Effector CD8-positive, alpha-beta T cell (primary cell): ENCODE measurements at regions not wholly inside any gene's neighbourhood (a gene's known extent, or its start where the extent isn't known, plus 50 kb on each side); places are given as distances from the start of the nearest gene placed in this dataset.

ENCODE experiments used
- DNase-seq: peaks from one replicate; lab custom pipeline; 2025; lab: John Stamatoyannopoulos, UW

DNA sequence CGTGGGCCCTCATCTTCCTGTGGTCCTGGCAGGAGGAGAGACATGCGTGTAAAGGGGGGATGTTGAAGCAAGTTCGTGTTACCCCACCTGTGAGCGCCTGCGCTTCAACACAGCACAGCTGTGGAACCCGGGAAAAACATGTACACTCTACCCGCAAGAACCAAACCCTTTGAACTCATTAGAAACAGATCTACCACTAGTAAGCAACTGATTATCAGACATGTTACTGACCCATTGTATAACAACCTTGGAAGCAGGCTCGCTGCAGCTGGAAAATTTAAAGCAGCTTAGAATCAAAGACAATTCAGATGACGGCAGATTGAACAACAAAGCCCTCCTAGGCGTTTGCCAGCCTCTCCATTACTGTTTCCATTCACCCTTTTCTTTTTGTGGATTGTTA is 771.7 kb upstream of the SALL3 start:
- DNase-seq, result no peak

DNA sequence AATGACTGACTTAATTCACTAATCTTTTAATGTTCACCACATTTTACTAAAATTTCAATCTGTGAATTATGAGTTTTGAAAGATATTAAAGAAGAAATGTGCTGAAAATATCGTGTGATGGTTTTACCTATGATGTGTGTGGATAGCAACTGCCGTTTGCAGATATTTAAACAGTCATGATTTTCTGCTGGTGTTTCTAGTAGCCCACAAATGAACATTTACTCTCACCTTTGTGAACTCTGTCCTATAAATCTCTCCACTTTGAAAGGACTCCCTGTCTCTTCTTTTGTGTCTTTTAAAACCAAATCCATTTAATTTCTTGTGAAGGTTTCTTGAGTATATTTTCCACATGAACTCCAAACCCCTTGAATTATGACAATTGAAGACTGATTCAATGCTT is 771.2 kb upstream of the SALL3 start:
- no peak for DNase-seq

DNA sequence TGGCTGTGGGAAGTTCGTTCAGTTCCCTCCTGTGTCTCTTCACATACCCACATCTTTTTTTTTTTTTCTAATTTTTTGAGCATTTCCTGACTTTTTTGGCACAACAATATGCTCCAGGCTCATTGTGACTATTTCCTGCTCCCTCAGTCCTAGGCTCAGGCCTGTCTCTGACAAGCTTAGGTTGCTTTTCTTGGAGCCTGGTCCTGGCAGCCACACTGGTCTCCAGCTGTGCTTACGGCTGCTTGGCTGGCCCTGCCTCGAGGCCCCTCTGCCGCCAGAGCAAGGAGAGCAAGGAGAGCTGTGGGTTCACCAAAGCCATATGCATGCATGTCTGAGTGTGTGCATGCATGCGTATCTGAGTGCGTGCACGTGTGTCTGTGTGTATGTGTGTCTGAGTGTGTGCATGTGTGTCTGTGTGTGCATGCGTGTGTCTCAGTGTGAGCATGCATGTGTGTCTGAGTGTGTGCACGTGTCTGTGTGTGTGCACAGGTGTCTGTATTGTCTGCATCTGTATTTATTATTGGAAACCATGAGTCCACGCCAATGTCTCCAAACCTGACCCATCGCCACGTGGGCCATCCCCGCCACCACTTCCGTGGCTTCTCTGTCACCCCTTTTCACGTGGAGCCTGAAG is 766.1 kb upstream of the SALL3 start:
- DNase-seq, result no peak

DNA sequence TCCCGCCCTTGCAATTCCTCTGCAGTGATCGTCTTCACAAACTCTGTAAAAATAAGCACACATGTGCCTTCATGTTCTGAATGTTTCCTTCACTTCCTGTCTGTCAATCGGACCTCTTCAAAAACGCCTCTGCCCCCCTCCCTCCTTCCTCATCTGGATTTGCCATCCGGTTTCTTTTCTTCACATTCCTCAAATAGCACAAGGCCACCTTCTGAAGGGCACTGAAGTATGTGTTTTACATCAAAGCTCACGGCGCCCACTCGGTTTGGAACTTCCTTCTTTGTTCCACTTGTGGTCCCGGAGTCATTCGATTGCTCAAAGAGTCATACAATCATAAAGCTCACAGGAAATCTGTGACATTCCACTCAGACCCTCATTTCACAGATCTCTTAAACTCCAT is 758.1 kb upstream of the SALL3 start:
- DNase-seq, result no peak

DNA sequence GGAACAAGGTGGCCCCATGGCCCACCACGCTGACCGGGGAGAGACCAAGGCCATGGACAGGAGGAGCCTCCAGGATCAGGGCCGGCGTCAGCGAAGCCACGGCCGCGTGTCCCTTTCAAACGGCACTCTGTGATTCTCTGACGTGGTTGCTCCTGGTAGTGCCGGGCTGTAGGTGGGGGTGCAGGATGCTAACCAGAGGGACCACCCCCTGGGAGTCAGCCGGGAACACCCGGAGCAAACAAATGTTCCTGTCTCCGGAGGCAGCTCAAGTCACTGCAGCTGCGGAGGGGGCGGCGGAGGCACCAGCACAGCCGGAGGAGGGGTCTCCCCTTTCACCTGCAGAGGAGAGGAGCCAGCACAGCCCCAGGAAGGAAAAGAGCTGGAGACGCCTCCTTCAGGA is 750.6 kb upstream of the SALL3 start:
- DNase-seq, result no peak

DNA sequence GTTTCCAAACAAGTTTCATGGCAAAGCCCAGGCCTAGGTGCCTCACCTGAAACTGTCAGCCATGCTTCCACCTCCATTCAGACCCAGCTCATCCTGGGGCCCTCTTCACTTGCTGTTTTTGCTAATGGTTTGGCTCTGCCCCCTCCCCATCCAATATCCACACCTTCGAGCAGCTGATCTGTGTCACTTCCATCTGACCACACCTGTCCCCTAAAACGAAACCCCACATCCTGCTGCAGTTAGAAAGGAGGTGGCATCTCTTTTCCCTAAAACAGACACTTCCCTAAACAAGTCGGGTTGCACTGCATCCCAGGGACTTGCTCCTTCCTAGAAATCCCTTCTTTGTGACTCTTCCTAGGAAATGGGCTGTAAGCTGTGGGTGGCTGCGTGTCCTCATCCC is 748.7 kb upstream of the SALL3 start:
- DNase-seq, result no peak

DNA sequence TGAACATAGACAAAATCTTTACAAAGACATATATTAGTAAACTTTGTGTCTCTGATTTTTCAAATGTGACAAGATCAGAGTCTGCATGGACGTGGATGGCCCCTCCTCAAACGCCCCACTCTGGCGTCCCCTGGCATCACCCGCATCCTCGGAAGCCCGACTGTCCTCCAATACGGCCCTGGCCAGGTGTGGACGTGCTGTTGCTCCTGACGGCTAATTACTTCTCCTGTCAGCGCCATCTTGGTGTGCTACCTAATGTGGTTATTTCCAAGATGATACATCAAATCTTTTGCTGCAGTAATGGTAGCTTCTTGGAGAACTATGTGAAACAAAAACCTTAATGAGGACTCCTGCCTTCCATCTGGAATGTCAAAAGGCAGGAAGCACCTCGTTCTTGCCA is 747.4 kb upstream of the SALL3 start:
- no peak for DNase-seq

DNA sequence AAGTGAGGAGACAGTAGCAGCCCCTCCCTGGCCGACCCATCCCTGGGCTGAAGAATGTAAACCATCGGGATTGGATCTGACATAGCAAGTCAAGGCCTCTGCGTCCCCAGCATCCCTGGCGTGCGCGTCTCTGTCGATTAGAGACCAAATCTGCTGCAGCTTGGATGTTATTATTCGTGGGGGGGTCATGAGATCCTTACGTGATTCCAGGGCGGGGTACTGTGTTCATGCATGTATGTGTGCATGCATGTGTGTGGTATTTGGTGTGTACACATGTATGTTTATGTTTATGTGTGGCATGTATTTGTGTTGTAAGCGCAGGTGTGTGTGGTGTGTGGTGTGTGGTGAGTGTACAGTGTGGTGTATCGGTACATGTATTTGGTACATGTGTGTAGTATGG is 741.8 kb upstream of the SALL3 start:
- DNase-seq, result no peak

DNA sequence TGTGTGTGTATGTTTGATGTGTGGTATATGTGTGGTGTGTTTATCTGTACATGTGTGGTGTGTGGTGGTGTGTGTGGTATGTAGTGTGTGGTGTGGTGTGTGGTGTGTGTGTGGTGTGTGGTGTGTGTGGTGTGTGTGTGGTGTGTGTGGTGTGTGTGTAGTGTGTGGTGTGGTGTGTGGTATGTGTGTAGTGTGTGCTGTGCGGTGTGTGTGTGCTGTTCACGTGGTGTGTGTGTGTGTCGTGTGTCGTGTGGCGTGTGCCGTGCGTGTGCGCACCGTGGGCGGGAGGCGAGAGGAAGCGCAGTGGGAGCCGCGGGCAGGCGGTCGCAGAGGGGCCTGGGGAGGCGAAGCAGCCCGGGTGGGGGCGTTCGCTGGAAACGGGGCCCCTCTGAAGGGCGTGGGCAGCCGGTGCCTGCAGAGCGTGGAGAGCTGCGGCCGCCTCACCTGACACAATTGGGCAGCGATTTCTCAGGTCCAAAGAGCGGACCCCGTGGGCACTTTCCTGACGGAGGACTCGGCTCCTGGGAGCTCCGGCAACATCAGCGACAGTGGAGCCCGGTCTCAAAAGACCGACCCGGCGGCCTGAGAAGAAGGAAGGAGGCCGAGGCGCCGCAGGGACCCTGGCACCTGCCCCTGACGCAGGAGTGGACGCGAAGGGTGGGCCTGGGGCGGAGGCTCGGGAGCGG is 741.1 kb upstream of the SALL3 start:
- DNase-seq, result no peak

DNA sequence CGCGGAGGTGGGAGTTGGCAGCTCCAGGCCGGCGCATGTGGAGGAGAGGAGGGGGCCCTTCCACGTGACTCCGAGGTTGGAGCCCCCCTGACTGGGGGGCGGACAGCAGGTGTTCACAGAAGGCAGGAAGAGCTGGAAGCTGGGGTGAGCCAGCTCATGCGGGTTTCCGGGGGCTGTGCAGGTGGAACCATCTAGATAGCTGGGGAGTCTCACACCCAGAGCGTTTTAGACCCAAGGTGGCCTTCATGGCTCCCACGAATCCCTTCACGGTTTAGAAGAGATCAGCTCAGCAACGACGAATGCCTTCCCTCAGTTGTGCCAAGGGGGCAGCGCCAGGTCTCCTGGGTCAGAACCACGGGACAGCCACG is 740.5 kb upstream of the SALL3 start:
- no peak for DNase-seq

DNA sequence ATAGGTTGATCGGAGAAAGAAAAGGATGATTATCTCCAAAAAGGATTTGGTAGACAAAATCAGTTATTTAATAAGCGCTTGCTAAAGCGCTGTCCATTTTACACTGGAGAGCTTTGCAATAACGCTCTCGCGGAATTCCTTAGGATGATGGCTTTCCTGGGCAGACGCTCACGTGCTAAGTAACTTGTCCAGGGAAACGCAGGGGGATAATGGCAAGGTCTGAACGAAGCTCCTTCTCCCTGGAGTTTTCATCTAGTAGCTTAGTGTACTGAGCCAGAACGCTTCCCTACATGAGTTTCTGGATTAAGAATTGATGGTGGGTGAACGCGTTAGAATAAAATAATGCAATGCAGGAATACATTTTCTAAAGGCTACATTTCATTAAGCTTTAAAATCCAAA is 739.5 kb upstream of the SALL3 start:
- no peak for DNase-seq

DNA sequence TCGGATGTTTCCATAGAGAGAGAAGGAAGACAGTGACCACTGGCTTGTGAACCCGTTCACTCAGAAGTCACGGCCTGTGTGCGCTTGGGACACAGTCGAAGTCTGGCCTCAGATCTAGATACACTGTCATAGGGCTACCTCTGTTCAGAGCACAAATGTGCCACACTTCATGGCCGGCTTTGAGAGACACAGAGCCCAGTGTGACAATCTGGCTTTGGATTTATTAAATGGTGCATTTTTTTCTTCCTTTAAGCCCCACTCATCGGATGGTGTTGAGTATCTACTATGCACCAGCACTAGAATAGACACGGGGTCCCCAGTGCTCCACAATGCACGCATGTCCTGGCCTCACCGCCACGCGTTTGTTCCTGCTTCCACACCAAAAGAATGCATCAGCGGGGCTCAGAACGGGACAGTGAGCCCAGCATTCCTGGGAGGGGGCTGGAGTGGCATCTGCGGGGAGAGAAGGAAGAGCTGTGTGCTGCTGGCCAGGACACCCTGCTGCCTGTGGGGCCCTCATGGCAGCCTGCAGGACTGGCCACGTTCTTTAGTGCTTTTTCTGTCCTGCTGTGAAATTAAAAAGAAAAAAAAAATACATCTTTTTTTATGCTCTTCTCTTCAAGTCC is 738.9 kb upstream of the SALL3 start:
- no peak for DNase-seq

DNA sequence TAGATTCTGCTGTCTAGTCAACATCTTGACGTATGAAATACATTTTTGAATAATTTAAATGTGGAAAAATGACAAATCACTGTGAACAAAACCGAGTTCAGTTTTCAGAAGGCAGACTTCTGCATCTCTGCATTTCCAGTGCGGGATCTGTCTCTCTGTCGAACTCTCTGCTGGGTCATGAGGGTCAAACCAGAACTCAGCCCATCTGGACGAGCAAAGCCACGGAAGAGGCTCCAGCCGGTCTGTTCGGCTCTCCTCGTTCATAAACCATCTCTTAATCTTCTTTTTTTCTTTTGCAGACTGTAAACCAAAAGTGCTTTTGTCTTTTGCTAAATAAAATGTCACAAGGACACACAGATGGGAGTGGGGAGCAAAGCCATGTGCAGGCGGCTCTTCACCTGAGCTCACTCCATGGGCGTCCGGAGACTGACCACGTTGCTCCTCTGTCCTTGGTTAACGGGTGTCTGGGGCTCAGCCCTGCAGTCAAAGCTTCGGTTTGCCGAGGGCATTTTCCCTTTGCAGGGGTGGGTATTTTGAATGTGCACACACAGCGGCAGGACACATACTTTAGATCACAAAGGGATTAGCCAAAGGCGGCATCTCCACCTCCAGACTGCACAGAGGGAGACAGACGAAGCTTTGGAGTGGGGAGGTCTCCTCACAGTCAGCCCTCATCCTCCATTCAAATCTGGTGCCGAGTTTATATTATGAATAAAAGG is 737.9 kb upstream of the SALL3 start:
- no peak for DNase-seq

DNA sequence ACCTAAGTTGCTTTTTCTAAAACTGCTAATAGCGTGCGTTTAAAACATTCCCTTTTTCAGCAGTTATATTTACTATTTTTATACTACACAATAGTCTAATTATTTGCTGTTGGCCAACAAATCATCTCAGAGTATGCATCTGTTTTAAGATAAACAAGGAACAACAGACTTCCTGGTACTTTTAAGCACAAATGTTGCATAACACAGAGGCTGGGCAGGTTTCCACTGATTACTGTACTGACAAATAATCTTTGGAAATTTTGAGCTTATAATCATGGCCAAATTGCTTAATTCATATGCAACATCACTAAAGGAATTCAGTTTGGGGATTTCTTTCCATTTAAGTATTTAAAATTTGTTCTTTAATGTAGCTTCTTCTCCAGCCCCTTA is 737.4 kb upstream of the SALL3 start:
- no peak for DNase-seq

DNA sequence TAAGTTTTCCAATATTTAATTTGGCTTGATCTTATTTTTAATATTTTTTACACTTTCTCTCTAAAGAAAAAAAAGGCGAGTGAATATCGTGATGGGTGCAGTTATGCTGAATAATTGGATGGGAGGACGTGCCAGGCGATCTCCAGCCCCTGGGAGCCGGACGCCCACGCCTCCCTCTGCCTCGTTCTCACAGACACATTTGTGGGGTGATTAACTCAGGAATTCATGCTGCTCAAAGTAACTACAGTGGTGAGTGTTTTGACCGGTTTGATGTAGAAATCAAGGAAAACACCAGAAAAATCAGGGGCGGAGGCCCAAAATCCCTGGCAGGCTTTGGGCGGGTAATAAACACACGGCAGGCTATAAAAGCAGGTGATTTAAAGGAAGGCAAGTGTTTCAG is 736.8 kb upstream of the SALL3 start:
- no peak for DNase-seq

DNA sequence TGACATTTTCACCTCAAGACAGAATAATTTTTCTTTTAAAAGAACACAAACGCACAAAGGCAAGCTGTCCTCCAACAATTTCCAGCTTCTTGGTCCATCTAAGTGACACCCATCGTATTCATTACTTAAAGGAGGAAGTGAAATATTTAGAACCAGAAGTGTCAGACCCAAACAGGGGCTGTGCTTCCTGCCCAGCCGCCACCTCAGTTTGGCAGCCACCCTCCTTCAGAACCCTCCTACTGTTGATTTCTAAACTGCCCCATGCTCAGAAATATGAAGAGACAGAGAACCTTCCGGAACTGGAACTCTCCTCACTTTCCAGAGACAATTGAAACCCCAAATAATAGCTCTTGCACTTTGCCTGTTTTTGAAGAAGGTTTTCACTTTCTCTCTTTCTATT is 734.8 kb upstream of the SALL3 start:
- no peak for DNase-seq

DNA sequence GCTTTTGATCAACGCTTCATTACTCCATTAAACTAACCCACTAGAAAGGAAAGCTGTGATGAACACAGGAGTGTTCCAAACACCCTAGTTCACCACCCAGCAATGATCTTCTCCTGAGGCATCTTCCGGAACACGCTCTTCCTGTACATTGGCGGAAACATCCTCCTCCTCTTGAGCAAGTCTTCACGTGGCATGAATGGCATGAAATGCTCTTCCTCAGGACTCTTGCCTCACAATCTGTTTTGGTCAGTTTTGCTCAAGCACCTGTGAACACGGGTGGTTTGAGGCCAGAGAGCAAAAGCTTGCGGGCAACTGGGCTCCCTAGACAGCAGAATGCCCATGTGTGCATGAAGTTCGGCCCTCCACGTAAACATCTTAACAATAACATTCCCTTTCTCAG is 734.2 kb upstream of the SALL3 start:
- DNase-seq, result no peak

DNA sequence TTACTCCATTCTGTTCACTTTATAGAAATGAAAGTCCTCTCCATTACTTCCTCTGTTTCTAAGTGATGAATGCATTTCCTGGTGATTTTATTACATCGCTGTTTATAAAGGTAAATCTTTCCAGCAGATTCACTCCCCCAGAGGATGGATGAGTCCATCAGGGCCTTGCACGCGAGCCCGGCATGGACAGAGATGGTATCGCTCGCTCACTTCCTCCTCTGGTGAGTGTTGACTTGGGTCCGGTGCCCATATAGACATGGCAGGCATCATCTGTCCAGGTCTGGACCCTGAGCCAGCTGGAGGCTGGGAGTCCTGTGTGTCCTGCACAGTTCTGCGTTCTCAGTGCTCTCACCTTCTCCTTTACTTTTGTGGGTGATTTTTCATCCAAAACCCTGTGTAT is 733.6 kb upstream of the SALL3 start:
- no peak for DNase-seq

DNA sequence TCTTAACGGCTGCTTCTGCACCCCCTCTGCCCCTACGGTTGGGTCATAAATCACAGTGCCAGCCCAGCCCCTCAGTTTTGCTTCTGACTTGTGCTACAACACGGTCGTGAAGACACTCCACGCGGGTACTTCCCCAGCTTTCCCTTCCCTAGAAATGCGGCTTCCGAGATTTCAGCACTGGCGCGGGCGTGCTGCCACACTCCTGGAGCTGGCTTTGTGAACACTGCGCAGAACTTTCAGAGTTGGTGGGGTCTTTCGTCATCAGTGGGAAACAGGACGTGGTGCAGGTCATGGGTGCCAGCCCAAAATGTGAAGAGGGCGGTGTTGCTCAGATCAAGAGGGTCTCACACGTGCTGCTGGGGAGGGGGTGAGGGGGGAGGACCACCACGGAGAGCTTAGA is 733.0 kb upstream of the SALL3 start:
- no peak for DNase-seq

DNA sequence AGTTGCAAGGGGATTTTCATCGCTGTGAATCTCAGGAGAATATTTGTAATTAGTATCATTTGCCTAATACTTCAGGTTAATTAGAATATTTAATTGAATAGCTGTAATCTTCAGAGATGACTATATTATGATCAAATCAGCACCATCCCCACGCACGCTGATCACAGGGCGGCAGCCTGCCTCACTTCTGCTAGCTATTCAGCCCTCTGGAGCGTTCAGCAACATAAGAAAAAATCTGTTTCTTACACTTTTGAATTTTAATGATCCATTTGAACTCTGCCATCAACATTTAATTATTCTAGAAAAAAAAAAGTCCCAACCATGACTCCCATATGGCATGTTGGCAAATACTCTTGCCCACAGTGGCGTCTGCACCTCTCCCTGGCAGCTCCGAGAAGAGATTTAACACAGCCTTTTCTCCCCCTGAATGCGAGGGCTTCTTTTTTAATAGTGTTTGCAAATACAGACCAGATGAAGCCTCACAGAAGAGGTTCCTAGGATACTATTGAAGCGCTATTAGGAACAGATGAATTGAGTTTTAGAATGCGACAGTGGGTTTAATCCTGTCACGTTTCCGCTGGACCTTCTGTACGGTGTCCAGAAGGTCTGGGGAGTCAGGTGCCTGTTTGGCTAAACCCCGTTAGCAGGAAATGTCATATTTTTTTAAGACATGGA is 731.9 kb upstream of the SALL3 start:
- DNase-seq, result no peak

DNA sequence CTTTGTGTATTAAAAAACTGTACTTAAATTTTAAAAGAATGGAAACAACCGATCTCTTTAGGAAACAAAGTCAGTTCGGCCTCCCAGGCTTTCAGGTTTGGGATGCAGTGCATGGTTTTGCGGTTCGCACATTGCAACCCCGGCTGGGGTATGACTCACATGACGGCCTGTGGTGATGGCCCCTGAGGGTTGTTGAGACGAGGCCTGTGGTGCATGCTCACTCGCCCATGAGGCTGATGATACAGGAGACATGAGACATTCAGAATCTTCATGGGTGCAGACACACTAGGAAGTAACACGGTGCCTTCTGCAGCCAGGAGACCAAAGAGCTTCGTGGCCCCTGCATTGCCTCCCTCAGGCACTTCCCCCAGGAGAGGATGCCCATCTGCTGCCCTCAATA is 724.6 kb upstream of the SALL3 start:
- DNase-seq, result no peak

DNA sequence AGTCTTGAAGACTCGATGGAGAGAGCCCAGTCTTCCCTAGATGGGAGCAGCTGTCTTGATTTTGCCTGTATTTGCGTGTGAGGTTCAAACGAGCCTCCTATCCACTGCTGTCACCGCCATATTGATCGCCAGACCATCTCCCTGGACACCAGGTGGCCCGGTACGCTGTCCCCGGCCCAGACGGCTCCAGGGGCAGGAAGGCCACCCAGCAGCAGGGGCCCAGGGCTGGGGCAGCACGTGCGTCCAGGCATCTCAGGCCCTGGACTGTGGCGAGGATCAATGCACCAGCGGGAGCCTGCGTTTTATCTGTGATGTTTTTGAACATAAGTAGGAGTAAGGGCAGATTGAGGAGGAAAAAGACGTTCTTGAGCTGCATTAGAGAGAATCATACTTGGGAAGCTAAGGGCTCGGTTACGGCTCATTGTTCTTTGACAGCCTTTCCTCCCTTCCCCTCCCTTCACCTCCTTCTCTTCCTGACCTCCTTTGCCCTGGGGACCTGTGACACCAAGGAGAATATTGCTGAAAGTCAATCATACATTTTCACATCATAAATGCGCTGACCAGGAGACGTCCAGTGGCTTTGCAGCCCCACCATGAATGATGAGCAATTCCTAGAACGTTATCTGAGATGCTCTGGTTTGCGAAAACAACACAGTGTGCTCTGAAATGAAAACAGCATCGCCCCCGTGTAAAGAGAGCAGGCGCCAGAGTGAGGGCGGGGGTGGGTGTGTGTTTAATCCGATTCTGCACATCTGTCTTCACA is 711.2 kb upstream of the SALL3 start:
- DNase-seq, result no peak
